ENCODE measurements at regions not wholly inside any gene's neighbourhood (a gene's known extent, or its start where the extent isn't known, plus 50 kb on each side); places are given as distances from the start of the nearest gene placed in this dataset.

DNA sequence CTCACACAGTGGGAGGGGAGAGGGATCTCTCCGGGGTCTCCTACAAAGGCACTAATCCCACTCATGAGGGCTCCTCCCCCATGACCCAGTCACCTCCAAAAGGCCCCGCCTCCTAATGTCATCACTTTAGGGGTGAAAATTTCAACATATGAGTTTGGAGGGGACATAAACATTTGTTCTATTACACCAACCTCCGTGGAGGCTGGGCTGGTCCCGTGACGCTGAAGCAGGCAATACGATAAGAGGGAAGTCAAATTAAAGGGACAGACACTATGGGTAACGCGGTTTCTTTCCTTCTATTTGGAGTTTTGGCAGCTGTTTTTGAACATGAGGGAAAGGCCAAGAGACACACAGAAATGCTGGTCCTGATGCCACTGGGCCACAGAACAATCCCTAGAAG lies 175.7 kb upstream of the VASH1 start:
- Mint-ChIP-seq H3K27ac (no peak overlapping the region), H3K36me3 (ENCODE audit: low read depth) (no peaks in the 10 kb centered on the region), H3K9me3 (no peaks in the 10 kb centered on the region), H3K27me3 (peaks cover 4% of the 10 kb centered on the region), H3K4me3 (no peak overlapping the region), H3K4me1 (ENCODE audit: low read depth) (no peaks in the 10 kb centered on the region)
- DNase-seq: no peak

DNA sequence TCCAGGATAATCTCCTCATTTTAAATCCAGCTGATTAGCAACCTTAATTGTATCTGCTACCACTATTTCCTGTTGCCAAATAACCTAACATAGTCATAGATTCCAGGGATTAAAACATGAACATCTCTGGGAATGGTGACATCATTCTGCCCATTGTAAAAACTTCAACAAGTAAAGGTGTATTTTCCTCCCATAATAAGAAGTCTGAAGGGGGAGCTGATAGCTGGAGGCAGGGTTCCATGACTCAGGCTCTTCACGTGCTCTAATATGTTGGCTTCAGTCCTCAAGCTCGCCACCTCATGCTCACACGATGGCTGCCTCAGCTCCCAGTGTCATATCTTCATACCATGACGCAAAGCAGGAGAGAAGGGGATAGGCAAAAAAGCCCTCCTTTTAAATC lies 172.0 kb upstream of the VASH1 start:
- no peaks in the 10 kb centered on the region for H3K9me3 Mint-ChIP-seq
- no peaks in the 10 kb centered on the region for H3K36me3 Mint-ChIP-seq (ENCODE audit: low read depth)
- H3K4me1 Mint-ChIP-seq (ENCODE audit: low read depth): no peaks in the 10 kb centered on the region
- no peak for DNase-seq
- H3K4me3 Mint-ChIP-seq: no peak overlapping the region
- H3K27me3 Mint-ChIP-seq: peaks cover 14% of the 10 kb centered on the region
- no peak overlapping the region for H3K27ac Mint-ChIP-seq

DNA sequence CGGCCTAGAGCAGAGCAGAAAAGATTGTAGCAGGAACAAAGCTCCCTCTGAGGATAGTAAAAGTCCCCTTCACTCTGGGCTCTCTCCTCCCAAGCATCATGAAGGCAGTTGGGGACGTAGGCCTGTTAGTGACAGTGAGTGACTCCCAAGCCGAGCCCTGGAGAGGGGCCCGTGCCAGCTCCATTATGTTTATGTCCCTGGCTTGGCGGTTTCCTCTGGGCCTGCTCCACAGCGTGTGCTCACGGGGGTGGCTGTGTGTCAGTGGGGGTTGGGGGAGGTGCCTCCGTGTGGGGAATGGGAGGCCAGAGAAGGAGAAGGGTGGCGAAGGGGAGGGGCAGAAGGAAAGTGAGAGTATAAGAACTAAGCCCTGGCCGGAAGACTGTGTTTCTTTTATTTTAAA lies 170.0 kb upstream of the VASH1 start:
- no peak overlapping the region for H3K4me3 Mint-ChIP-seq
- H3K4me1 Mint-ChIP-seq (ENCODE audit: low read depth): no peaks in the 10 kb centered on the region
- H3K27ac Mint-ChIP-seq: no peak overlapping the region
- peaks cover 27% of the 10 kb centered on the region for H3K27me3 Mint-ChIP-seq
- H3K36me3 Mint-ChIP-seq (ENCODE audit: low read depth): no peaks in the 10 kb centered on the region
- DNase-seq: no peak
- no peaks in the 10 kb centered on the region for H3K9me3 Mint-ChIP-seq

DNA sequence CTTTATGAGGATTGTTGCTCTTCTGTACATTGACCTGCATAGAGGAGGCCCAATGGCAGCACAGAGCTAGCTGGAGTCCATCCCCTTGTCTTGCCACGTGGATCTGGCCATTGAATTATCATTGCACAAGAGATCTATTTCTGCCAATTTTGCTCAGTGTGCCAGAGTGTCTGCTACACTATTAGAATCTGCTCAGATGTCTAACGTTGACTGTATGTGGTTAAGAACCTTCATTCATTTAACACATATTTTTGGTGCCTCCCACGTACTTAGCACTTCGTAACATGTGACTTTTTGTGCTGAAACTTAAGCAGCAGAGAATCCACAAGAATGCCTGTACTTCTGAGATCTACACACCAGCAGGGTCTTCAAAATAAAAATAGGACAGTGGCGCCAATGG lies 166.0 kb upstream of the VASH1 start:
- Mint-ChIP-seq H3K4me3 (no peak overlapping the region), H3K9me3 (no peaks in the 10 kb centered on the region), H3K27me3 (peaks cover 29% of the 10 kb centered on the region), H3K4me1 (ENCODE audit: low read depth) (no peaks in the 10 kb centered on the region), H3K27ac (no peak overlapping the region), H3K36me3 (ENCODE audit: low read depth) (no peaks in the 10 kb centered on the region)
- no peak for DNase-seq

DNA sequence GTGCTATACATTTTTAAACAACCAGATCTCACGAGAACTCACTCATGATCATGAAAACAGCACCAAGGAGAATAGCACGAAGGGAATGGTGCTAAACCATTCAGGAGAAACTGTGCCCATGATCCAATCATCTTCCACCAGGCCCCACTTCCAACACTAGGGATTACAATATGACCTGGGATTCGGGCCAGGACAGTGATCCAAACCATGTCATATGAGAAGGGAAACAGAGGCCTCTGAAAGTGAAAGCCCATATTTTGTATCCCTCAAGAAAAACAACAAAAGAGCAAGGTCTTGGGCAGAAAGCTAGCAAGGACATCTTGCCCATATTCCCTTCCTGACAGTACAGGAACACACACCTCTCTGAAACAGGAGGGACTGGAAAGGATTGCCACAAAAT lies 163.9 kb upstream of the VASH1 start:
- H3K9me3 Mint-ChIP-seq: peaks cover 4% of the 10 kb centered on the region
- no peaks in the 10 kb centered on the region for H3K36me3 Mint-ChIP-seq (ENCODE audit: low read depth)
- H3K27me3 Mint-ChIP-seq: peaks cover 20% of the 10 kb centered on the region
- no peaks in the 10 kb centered on the region for H3K4me1 Mint-ChIP-seq (ENCODE audit: low read depth)
- DNase-seq: no peak
- no peak overlapping the region for H3K4me3 Mint-ChIP-seq
- H3K27ac Mint-ChIP-seq: no peak overlapping the region

DNA sequence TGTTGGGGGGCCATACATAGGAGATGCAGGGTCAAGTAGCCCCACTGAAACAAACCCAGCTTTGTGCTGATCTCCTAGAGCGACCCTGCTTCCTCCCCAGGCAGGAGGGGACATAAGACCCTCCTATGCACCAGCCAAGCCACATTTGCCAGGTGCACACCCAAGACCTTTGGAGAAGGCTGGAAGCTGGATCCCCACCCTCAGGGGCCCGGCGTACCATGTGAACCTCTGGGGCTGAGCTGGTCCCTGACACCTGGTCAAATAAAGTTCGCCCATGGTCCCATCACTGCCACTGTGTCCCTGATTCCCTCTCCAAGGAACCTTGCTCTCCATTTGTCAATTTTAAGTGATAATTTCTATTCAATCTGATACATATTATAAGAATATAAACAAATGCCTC lies 162.1 kb upstream of the VASH1 start:
- Mint-ChIP-seq H3K36me3 (ENCODE audit: low read depth) (no peaks in the 10 kb centered on the region), H3K4me3 (no peak overlapping the region), H3K27ac (no peak overlapping the region), H3K4me1 (ENCODE audit: low read depth) (no peaks in the 10 kb centered on the region), H3K27me3 (peaks cover 23% of the 10 kb centered on the region), H3K9me3 (peaks cover 4% of the 10 kb centered on the region)
- no peak for DNase-seq

DNA sequence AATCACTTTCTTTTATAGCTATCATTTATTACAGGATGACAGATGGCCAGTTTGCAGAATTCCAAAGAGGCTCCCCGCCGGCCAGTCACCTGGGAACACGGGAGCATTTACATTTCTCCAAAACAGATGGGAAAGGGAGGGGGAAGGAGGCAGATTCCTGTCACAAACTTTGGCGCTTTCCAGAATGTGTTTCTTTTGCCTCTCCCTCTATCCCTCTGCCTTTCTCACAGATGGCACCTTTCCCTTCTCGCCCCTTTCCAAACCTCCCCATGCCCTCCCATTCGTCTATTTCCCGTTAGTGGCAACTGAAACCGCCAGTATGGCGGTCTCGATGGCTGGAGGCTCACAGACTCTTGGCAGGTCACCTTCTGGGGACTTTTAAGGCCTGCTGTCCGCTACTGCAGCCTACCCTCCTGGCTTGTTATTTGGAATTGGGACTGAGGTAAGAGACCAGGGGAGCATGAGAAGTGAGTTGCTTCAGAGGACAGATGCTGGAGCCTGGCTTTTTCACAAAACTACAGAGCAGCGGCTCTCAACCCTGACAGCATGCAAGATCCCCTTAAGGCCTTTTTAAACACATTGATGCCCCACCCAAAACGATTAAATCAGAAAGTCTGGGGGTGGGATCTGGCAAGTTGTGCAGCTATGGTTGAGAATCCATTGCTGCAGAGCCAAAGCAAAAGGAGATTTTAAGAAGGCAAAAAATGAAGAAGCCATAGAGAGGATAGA lies 161.5 kb upstream of the VASH1 start:
- Mint-ChIP-seq H3K4me1 (ENCODE audit: low read depth) (no peaks in the 10 kb centered on the region), H3K36me3 (ENCODE audit: low read depth) (no peaks in the 10 kb centered on the region), H3K4me3 (no peak overlapping the region), H3K9me3 (peaks cover 4% of the 10 kb centered on the region), H3K27ac (no peak overlapping the region), H3K27me3 (peaks cover 21% of the 10 kb centered on the region)
- no peak for DNase-seq

DNA sequence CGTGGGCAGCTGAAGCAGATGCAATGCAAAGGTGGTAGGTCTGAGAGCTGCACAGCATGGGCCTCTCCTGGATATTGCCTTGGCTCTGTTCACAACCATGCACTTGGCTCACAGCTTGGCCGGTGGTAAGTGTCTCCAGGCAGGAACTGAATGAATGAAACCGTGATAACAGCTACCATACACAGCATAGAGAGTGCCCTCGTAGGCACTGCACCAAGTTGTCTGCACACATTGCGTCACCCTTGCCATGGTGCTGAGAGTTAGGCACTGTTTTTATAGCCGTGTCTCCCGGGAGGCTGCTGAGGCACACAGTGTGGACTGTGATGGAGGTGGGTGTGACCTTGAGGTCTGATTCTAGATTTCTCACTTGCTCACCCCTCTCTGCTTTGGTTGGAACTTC lies 157.6 kb upstream of the VASH1 start:
- peaks cover 21% of the 10 kb centered on the region for H3K27me3 Mint-ChIP-seq
- no peak for DNase-seq
- no peaks in the 10 kb centered on the region for H3K36me3 Mint-ChIP-seq (ENCODE audit: low read depth)
- H3K4me3 Mint-ChIP-seq: no peak overlapping the region
- peaks cover 4% of the 10 kb centered on the region for H3K9me3 Mint-ChIP-seq
- H3K27ac Mint-ChIP-seq: no peak overlapping the region
- no peaks in the 10 kb centered on the region for H3K4me1 Mint-ChIP-seq (ENCODE audit: low read depth)

DNA sequence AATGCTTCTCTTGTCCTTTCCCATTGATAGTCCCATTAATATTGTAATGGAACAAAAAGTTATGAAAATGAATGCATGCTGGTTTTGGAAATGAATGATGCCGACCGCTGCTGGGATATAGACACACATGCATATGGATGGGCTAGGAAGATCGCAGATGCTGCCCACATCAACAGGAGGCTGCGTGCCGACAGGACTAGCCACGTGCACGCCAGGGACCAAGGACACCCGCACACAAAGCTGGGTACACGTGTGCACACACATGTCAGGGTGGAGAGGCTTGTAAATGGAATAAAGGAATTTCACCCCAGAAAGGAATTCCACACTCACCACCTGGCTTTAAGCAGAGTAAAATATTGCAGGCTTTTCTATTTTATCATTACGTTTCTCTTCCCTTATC lies 153.8 kb upstream of the VASH1 start:
- no peaks in the 10 kb centered on the region for H3K36me3 Mint-ChIP-seq (ENCODE audit: low read depth)
- H3K27me3 Mint-ChIP-seq: peaks cover 37% of the 10 kb centered on the region
- H3K4me1 Mint-ChIP-seq (ENCODE audit: low read depth): no peaks in the 10 kb centered on the region
- H3K4me3 Mint-ChIP-seq: no peak overlapping the region
- H3K27ac Mint-ChIP-seq: no peak overlapping the region
- H3K9me3 Mint-ChIP-seq: no peaks in the 10 kb centered on the region
- no peak for DNase-seq

DNA sequence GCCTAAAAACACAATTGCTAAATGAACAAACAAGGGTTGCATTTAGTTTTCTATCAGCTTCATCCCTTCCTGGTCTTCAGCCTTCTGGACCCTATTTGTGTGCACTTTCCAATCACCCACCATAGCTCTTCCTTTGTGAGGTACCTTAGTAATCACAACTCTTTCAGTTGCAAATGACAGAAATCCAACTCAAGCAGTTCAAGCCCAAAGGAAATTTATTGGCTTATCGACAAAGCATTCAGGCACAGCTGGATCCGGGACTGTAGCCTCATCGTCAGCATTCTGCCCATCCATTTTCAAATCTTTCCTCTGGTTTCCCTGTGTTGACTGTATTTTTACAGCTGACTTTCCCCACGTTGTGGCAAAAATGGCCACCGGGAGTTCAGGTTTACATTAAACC lies 148.6 kb upstream of the VASH1 start:
- Mint-ChIP-seq H3K9me3 (peaks cover 12% of the 10 kb centered on the region), H3K36me3 (ENCODE audit: low read depth) (no peaks in the 10 kb centered on the region), H3K27me3 (peaks cover 29% of the 10 kb centered on the region), H3K27ac (no peak overlapping the region), H3K4me1 (ENCODE audit: low read depth) (no peaks in the 10 kb centered on the region), H3K4me3 (no peak overlapping the region)
- DNase-seq: no peak

DNA sequence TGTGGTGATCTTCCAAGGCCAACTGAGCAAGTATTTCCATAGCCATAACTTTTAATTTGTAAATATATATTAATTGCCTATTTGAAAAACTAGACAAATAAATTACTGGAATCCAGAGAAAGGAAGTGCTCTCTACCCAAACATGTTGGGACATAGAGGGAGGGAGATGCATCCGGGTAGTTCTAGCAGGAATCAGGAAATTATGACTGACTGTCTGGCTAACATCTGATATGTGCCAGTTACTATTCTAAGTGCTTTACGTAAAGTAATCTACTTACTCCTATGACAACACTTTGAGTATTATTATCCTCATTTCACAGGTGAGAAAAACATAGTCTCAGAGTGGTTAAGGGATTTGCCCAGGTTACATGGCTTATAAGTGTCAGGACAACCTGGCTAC lies 147.7 kb upstream of the VASH1 start:
- DNase-seq: no peak
- Mint-ChIP-seq H3K27me3 (peaks cover 24% of the 10 kb centered on the region), H3K9me3 (peaks cover 17% of the 10 kb centered on the region), H3K36me3 (ENCODE audit: low read depth) (no peaks in the 10 kb centered on the region), H3K4me1 (ENCODE audit: low read depth) (no peaks in the 10 kb centered on the region), H3K4me3 (no peak overlapping the region), H3K27ac (no peak overlapping the region)

DNA sequence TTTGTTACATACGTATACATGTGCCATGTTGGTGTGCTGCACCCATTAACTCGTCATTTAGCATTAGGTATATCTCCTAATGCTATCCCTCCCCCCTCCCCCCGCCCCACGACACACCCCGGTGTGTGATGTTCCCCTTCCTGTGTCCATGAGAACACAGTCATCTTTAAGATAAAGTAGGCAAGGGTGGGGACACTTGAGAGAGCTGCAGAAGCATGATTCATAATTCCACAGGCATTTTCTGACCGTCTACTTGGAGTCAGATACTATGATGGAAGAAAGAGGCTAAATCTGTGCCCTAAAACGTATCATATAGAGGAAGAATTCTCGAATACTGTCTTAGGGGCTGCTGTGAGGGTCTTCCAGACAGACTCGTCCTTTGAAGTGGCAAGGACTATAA lies 145.9 kb upstream of the VASH1 start:
- Mint-ChIP-seq H3K4me3 (no peak overlapping the region), H3K4me1 (ENCODE audit: low read depth) (no peaks in the 10 kb centered on the region), H3K36me3 (ENCODE audit: low read depth) (no peaks in the 10 kb centered on the region), H3K27me3 (peaks cover 19% of the 10 kb centered on the region), H3K9me3 (peaks cover 22% of the 10 kb centered on the region), H3K27ac (no peak overlapping the region)
- DNase-seq: no peak

DNA sequence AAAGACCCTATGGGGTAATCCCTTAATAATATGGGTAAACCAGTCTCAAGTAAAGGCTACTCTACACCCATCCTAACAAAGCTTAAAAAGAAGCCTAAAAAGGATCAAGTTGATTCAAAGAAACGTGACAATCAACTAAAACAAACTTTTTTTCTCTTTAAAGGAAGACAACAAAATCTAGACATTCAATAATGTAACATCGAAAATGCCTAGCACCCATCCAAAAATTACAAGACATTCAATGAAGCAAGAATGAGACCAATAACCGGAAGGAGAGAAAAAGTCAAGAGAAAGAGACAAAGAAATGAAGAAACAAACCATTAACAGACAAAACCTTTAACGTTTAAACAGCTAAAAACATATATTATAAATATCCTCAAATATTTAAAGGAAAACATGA lies 143.8 kb upstream of the VASH1 start:
- no peak for DNase-seq
- Mint-ChIP-seq H3K9me3 (peaks cover 22% of the 10 kb centered on the region), H3K27me3 (peaks cover 8% of the 10 kb centered on the region), H3K4me1 (ENCODE audit: low read depth) (no peaks in the 10 kb centered on the region), H3K4me3 (no peak overlapping the region), H3K27ac (no peak overlapping the region), H3K36me3 (ENCODE audit: low read depth) (no peaks in the 10 kb centered on the region)

DNA sequence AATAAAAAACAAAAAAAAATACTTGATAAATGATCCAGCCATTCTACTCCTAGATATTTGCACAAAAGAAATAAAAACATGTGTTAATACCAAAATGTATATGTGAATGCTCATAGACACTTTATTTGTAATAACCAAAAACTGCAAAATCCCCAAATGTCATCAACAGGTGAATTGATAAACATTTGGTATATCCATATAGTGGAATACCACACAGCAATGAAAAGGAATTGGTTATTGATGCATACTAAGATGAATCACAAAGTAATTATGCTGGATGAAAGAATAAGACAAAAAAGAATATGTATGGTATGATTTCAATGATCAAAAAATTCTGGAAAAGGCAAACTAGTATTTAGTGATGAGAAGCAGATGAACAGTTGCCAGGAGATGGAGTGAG lies 124.7 kb upstream of the VASH1 start:
- Mint-ChIP-seq H3K4me3 (no peak overlapping the region), H3K9me3 (peaks cover 2% of the 10 kb centered on the region), H3K27me3 (peaks cover 11% of the 10 kb centered on the region), H3K4me1 (ENCODE audit: low read depth) (no peaks in the 10 kb centered on the region), H3K36me3 (ENCODE audit: low read depth) (no peaks in the 10 kb centered on the region), H3K27ac (no peak overlapping the region)
- DNase-seq: no peak

DNA sequence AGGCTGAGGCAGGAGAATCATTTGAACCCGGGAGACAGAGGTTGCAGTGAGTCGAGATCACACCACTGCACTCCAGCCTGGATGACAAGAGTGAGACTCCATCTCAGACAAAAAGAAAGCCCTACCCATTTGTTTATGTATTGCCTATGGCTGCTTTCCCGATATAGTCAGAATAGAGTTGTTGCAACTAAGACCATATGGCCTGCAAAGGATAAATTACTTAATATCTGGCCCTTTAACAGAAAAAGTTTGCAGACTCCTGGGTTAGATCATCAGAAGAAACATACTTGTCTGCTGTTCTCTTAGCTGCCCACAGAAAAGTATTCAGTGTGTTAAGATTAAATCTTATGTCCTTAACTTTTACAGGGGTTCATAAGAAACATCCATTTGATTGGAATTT lies 122.4 kb upstream of the VASH1 start:
- H3K4me3 Mint-ChIP-seq: no peak overlapping the region
- H3K27me3 Mint-ChIP-seq: peaks cover 24% of the 10 kb centered on the region
- H3K27ac Mint-ChIP-seq: no peak overlapping the region
- H3K36me3 Mint-ChIP-seq (ENCODE audit: low read depth): no peaks in the 10 kb centered on the region
- no peaks in the 10 kb centered on the region for H3K4me1 Mint-ChIP-seq (ENCODE audit: low read depth)
- DNase-seq: no peak
- H3K9me3 Mint-ChIP-seq: peaks cover 2% of the 10 kb centered on the region

All from activated T-cell treated with anti-CD3 and anti-CD28 coated beads, Interleukin-2, amount 50 U/mL, for 24 hours (primary cell).